ENCODE measurements at regions not wholly inside any gene's neighbourhood (a gene's known extent, or its start where the extent isn't known, plus 50 kb on each side); places are given as distances from the start of the nearest gene placed in this dataset.
"Not testable (repeated sequence)": the region's sequence is repeated elsewhere in the genome, so short reads cannot be mapped to it uniquely, and the experiment has no call there.

GRCh38 chr5:154647761-154648145 lies 107.4 kb upstream of the LARP1 start:
- Mint-ChIP-seq H3K4me3 (peak overlapping the region; percentile 85), H3K27ac (peak overlapping the region; percentile 69), H3K27me3 (peaks cover 6% of the 10 kb centered on the region), H3K9me3 (peaks cover 2% of the 10 kb centered on the region), H3K4me1 (peaks cover 12% of the 10 kb centered on the region), H3K36me3 (no peaks in the 10 kb centered on the region)
- no peak for DNase-seq
- POLR2A ChIA-PET = interaction anchor here (0.7 to 1.6 kb wide), 4 partner anchors 116 to 609 kb away, joined by 3 to 5 read pairs (median 4); partner anchors contain the start of genes CNOT8, FAM114A2 and MFAP3
- ATAC-seq (ENCODE audit: low read depth) = no peak

GRCh38 chr5:154647114-154647760 lies 107.9 kb upstream of the LARP1 start:
- POLR2A ChIA-PET = interaction anchor here (0.8 to 1.6 kb wide), 3 partner anchors 210 to 609 kb away, joined by 3 to 5 read pairs (median 5); partner anchors contain the start of genes CNOT8, FAM114A2 and MFAP3
- peaks cover 9% of the 10 kb centered on the region for H3K27me3 Mint-ChIP-seq
- H3K4me3 Mint-ChIP-seq = peak overlapping the region; percentile 85
- peak; percentile 61 for DNase-seq
- H3K36me3 Mint-ChIP-seq = no peaks in the 10 kb centered on the region
- ATAC-seq (ENCODE audit: low read depth) = peak; percentile 83
- peaks cover 2% of the 10 kb centered on the region for H3K9me3 Mint-ChIP-seq
- H3K27ac Mint-ChIP-seq = peak overlapping the region; percentile 69
- peaks cover 12% of the 10 kb centered on the region for H3K4me1 Mint-ChIP-seq

GRCh38 chr5:154646745-154647113 lies 108.4 kb upstream of the LARP1 start:
- Mint-ChIP-seq H3K9me3 (peaks cover 2% of the 10 kb centered on the region), H3K27me3 (peaks cover 13% of the 10 kb centered on the region), H3K27ac (peak overlapping the region; percentile 69), H3K4me3 (peak overlapping the region; percentile 85), H3K4me1 (peaks cover 12% of the 10 kb centered on the region), H3K36me3 (no peaks in the 10 kb centered on the region)
- POLR2A ChIA-PET = interaction anchor here (1.6 kb wide), 1 partner anchor 212 kb away, joined by 5 read pairs; the partner anchor contains the start of gene CNOT8
- DNase-seq (no peak), ATAC-seq (ENCODE audit: low read depth) (peak; percentile 25)

GRCh38 chr5:154644745-154645411 lies 110.3 kb upstream of the LARP1 start:
- Mint-ChIP-seq H3K36me3 (no peaks in the 10 kb centered on the region), H3K4me1 (peaks cover 12% of the 10 kb centered on the region), H3K9me3 (peaks cover 2% of the 10 kb centered on the region), H3K4me3 (no peak overlapping the region), H3K27ac (no peak overlapping the region), H3K27me3 (peaks cover 19% of the 10 kb centered on the region)
- DNase-seq (no peak), ATAC-seq (ENCODE audit: low read depth) (no peak)
- POLR2A ChIA-PET = no interaction called here

GRCh38 chr5:154642499-154643245 lies 112.5 kb upstream of the LARP1 start:
- ATAC-seq (ENCODE audit: low read depth) (no peak), DNase-seq (no peak)
- POLR2A ChIA-PET = no interaction called here
- peaks cover 9% of the 10 kb centered on the region for H3K4me1 Mint-ChIP-seq
- H3K4me3 Mint-ChIP-seq = no peak overlapping the region
- peaks cover 2% of the 10 kb centered on the region for H3K9me3 Mint-ChIP-seq
- H3K27me3 Mint-ChIP-seq = peaks cover 19% of the 10 kb centered on the region
- H3K27ac Mint-ChIP-seq = no peak overlapping the region
- H3K36me3 Mint-ChIP-seq = no peaks in the 10 kb centered on the region

GRCh38 chr5:154640213-154640831 lies 114.9 kb upstream of the LARP1 start:
- H3K27ac Mint-ChIP-seq; H3K9me3 Mint-ChIP-seq; POLR2A ChIA-PET; H3K4me1 Mint-ChIP-seq; ATAC-seq (ENCODE audit: low read depth); DNase-seq; H3K4me3 Mint-ChIP-seq; H3K36me3 Mint-ChIP-seq: not testable (repeated sequence)
- H3K27me3 Mint-ChIP-seq = peaks cover 15% of the 10 kb centered on the region

- POLR2A ChIA-PET, H3K36me3 Mint-ChIP-seq: not testable (repeated sequence)
- H3K27me3 Mint-ChIP-seq = peaks cover 11% of the 10 kb centered on the region
Measured at GRCh38 chr5:154636786-154637185, 118.4 kb upstream of the LARP1 start.

GRCh38 chr5:154636271-154636670 lies 118.9 kb upstream of the LARP1 start:
- H3K9me3 Mint-ChIP-seq; H3K36me3 Mint-ChIP-seq; H3K4me1 Mint-ChIP-seq; DNase-seq; POLR2A ChIA-PET; H3K27ac Mint-ChIP-seq; H3K4me3 Mint-ChIP-seq; H3K27me3 Mint-ChIP-seq; ATAC-seq (ENCODE audit: low read depth): not testable (repeated sequence)

More at GRCh38 chr5:154636786-154637185, 118.4 kb upstream of the LARP1 start:
- not testable (repeated sequence) for H3K4me1 Mint-ChIP-seq; DNase-seq; H3K4me3 Mint-ChIP-seq; H3K27ac Mint-ChIP-seq; H3K9me3 Mint-ChIP-seq; ATAC-seq (ENCODE audit: low read depth)

- H3K9me3 Mint-ChIP-seq; ATAC-seq (ENCODE audit: low read depth); H3K4me3 Mint-ChIP-seq; H3K27ac Mint-ChIP-seq; H3K27me3 Mint-ChIP-seq; DNase-seq; H3K36me3 Mint-ChIP-seq; H3K4me1 Mint-ChIP-seq: not testable (repeated sequence)
- POLR2A ChIA-PET = interaction anchor here (0.7 kb wide), 1 partner anchor 283 kb away, joined by 3 read pairs; no protein-coding TSS in a partner anchor
Measured at GRCh38 chr5:154633744-154634143, 121.4 kb upstream of the LARP1 start.

- H3K27me3 Mint-ChIP-seq = peaks cover 2% of the 10 kb centered on the region
- no peak overlapping the region for H3K4me3 Mint-ChIP-seq
- no peak for DNase-seq
- no peak overlapping the region for H3K27ac Mint-ChIP-seq
- no peaks in the 10 kb centered on the region for H3K36me3 Mint-ChIP-seq
- H3K4me1 Mint-ChIP-seq = no peaks in the 10 kb centered on the region
- POLR2A ChIA-PET = no interaction called here
- ATAC-seq (ENCODE audit: low read depth) = no peak
- no peaks in the 10 kb centered on the region for H3K9me3 Mint-ChIP-seq
Measured at GRCh38 chr5:154631141-154631540, 124.0 kb upstream of the LARP1 start.

- no peak for DNase-seq
- no peak overlapping the region for H3K27ac Mint-ChIP-seq
- H3K4me3 Mint-ChIP-seq = no peak overlapping the region
- H3K36me3 Mint-ChIP-seq = no peaks in the 10 kb centered on the region
- no peaks in the 10 kb centered on the region for H3K9me3 Mint-ChIP-seq
- no peak for ATAC-seq (ENCODE audit: low read depth)
- H3K27me3 Mint-ChIP-seq = peaks cover 2% of the 10 kb centered on the region
- no peaks in the 10 kb centered on the region for H3K4me1 Mint-ChIP-seq
- POLR2A ChIA-PET = no interaction called here
Measured at GRCh38 chr5:154630410-154630809, 124.8 kb upstream of the LARP1 start.

- Mint-ChIP-seq H3K27me3 (peaks cover 4% of the 10 kb centered on the region), H3K4me3 (no peak overlapping the region), H3K27ac (no peak overlapping the region), H3K9me3 (no peaks in the 10 kb centered on the region), H3K4me1 (no peaks in the 10 kb centered on the region), H3K36me3 (no peaks in the 10 kb centered on the region)
- ATAC-seq (ENCODE audit: low read depth) (no peak), DNase-seq (no peak)
- POLR2A ChIA-PET = no interaction called here
Measured at GRCh38 chr5:154628685-154629084, 126.5 kb upstream of the LARP1 start.

Measured in activated naive CD8-positive, alpha-beta T cell treated with anti-CD3 and anti-CD28 coated beads, Interleukin-2, amount 10 ng/mL, durations not matched to agents 7 days and 5 days (primary cell).